Nephron progenitor cell (in vitro differentiated cells): ENCODE measurements at regions not wholly inside any gene's neighbourhood (a gene's known extent, or its start where the extent isn't known, plus 50 kb on each side); places are given as distances from the start of the nearest gene placed in this dataset.

Source experiments
- DNase-seq: peaks from one replicate; pipeline ENCODE4 v3.0.0; 2021
- H3K27ac Mint-ChIP-seq: 2 replicates; pipeline ENCODE4 v1.8.0; 2021; ENCODE audit warnings: mild to moderate bottlenecking, moderate library complexity, mixed read lengths
- H3K27me3 Mint-ChIP-seq: 2 replicates; pipeline ENCODE4 v1.8.0; 2021; ENCODE audit warnings: mild to moderate bottlenecking, low read depth, mixed read lengths; ENCODE audit not compliant: poor library complexity
- H3K36me3 Mint-ChIP-seq: 2 replicates; pipeline ENCODE4 v1.8.0; 2021; ENCODE audit warnings: low read depth, mixed read lengths
- H3K4me1 Mint-ChIP-seq: 2 replicates; pipeline ENCODE4 v1.8.0; 2021; ENCODE audit warnings: mixed read lengths
- H3K4me3 Mint-ChIP-seq: 2 replicates; pipeline ENCODE4 v1.8.0; 2021; ENCODE audit warnings: mild to moderate bottlenecking, moderate library complexity, mixed read lengths
- H3K9me3 Mint-ChIP-seq: 2 replicates; pipeline ENCODE4 v1.8.0; 2021; ENCODE audit warnings: mild to moderate bottlenecking, moderate library complexity, mixed read lengths
- TF ChIP-seq, protein P1 (sequence below): fragments of 200-600 bp; sonication (generic); IDR thresholded peaks from 2 replicates; pipeline ENCODE4 v1.5.0; 2021; ENCODE audit warnings: antibody characterized with exemption

DNA sequence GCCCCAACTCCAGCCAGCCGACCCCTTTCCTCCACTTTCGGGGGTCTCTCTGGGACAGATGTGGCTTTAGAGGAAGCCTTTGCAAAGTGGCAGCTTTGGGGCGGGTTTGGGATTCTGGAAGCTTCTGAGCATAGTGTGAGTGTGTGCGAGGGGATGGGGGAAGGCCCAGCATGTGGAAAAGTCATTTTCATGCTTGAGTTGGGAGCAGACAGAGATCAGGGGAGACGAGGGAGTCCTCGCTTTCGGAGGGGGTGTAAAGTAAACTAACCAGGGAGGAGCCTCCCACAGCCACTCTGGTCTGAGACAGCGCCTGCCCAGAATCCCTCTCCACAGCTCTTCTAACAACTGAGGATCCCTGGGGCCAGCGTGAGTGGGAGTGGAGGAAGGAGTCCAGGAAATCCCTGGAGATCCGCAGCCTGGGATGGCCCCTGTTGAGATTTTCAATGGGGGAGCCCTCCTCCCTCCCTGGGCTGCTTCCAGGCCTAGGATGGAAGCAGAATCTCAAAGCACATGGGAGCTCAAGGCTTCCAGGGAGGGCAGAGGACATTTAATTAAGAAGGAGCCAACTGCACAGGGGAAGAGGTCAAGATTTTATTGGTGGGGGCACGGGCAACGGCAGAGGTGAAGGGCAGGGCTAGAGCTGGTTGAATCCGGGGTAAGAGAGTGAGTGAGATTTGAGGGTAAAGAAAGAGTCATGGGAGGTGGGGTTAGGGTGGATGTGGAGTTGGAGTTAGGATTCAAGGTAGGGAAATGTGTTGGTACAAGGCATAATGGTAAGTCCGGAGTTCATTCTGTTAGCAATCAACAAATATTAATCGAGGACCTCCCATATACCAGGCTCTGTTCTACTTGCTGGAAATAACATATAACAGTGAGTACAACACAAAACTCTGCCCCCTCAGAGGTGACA lies 102.3 kb upstream of the FOXP4 start:
- peak overlapping the region; percentile 52 for H3K4me3 Mint-ChIP-seq
- H3K27ac Mint-ChIP-seq = peak overlapping the region; percentile 99
- no peaks in the 10 kb centered on the region for H3K9me3 Mint-ChIP-seq
- peaks cover 37% of the 10 kb centered on the region for H3K27me3 Mint-ChIP-seq
- no peaks in the 10 kb centered on the region for H3K36me3 Mint-ChIP-seq
- peaks cover 66% of the 10 kb centered on the region for H3K4me1 Mint-ChIP-seq
- TF ChIP-seq, protein P1, sequence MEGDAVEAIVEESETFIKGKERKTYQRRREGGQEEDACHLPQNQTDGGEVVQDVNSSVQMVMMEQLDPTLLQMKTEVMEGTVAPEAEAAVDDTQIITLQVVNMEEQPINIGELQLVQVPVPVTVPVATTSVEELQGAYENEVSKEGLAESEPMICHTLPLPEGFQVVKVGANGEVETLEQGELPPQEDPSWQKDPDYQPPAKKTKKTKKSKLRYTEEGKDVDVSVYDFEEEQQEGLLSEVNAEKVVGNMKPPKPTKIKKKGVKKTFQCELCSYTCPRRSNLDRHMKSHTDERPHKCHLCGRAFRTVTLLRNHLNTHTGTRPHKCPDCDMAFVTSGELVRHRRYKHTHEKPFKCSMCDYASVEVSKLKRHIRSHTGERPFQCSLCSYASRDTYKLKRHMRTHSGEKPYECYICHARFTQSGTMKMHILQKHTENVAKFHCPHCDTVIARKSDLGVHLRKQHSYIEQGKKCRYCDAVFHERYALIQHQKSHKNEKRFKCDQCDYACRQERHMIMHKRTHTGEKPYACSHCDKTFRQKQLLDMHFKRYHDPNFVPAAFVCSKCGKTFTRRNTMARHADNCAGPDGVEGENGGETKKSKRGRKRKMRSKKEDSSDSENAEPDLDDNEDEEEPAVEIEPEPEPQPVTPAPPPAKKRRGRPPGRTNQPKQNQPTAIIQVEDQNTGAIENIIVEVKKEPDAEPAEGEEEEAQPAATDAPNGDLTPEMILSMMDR = no peak
- peak; percentile 55 for DNase-seq

DNA sequence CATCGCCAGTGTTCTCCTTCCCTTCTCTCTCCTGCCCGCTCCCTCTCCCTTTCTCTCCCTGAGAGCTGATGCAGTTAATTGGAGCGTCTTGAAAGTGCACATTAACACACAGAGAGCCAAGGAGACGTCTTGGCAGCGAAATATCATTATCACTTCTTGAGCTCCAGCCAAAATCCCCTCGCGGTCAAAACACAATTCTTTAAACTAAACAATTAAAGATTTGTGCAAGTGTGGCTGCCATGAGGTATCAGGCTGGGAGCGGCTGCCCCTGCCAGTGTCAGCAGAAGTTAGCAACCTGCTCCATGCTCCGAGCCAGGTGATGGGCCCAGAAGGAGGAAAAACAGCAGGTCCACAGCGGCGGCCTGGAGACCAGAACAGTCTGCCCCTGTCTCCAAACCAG lies 100.9 kb upstream of the FOXP4 start:
- Mint-ChIP-seq H3K27me3 (peaks cover 35% of the 10 kb centered on the region), H3K27ac (no peak overlapping the region), H3K9me3 (no peaks in the 10 kb centered on the region), H3K4me3 (peak overlapping the region; percentile 1), H3K4me1 (peaks cover 62% of the 10 kb centered on the region), H3K36me3 (no peaks in the 10 kb centered on the region)
- DNase-seq = no peak
- TF ChIP-seq, protein P1 = no peak

DNA sequence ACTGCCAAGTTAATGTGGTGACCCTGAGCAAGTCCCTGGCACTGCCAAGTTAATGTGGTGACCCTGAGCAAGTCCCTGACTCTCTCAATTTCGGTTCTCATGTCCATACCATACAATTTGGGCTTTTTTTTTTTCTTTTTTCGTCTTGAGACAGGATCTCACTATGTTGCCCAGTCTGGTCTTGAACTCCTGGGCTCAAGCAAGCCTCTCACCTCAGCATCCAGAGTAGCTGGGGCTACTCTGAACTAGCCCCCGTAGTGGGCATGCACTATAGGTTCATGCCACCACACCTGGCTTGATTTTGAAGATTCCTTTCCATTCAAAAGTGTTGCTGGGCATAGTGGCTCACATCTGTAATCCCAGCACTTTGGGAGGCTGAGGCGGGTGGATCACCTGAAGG lies 100.0 kb upstream of the FOXP4 start:
- no peaks in the 10 kb centered on the region for H3K9me3 Mint-ChIP-seq
- no peak for DNase-seq
- H3K4me1 Mint-ChIP-seq = peaks cover 62% of the 10 kb centered on the region

GRCh38 chr6:41446907-41447545 lies 99.2 kb upstream of the FOXP4 start:
- Mint-ChIP-seq H3K36me3 (no peaks in the 10 kb centered on the region), H3K27ac (no peak overlapping the region), H3K27me3 (peaks cover 42% of the 10 kb centered on the region), H3K4me1 (peaks cover 62% of the 10 kb centered on the region), H3K4me3 (no peak overlapping the region), H3K9me3 (no peaks in the 10 kb centered on the region)
- TF ChIP-seq, protein P1 = no peak
- DNase-seq = no peak

More for the DNA sequence above, 100.0 kb upstream of the FOXP4 start:
- no peak overlapping the region for H3K4me3 Mint-ChIP-seq
- no peak overlapping the region for H3K27ac Mint-ChIP-seq
- no peaks in the 10 kb centered on the region for H3K36me3 Mint-ChIP-seq
- TF ChIP-seq, protein P1 = no peak
- peaks cover 34% of the 10 kb centered on the region for H3K27me3 Mint-ChIP-seq

DNA sequence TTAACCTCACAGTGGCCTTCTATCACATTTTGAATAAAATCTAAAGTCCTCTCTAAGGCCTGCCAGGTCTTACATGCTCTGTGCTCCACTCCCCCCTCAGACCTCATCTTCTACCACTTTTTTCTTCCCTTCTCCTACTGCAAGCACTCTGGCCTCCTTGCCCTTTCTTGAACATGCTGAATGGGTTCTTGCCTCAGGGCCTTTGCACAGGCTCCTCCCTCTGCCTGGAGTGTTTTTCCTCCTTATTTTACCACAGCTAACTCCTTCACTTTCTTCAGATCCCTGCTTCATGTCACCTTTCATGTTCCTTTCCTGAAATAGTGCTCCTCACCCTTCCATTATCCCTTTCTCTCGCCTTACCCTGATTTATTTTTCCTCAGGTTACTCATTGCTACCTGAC lies 97.9 kb upstream of the FOXP4 start:
- Mint-ChIP-seq H3K4me1 (peaks cover 57% of the 10 kb centered on the region), H3K9me3 (no peaks in the 10 kb centered on the region), H3K27ac (no peak overlapping the region), H3K27me3 (peaks cover 48% of the 10 kb centered on the region), H3K36me3 (no peaks in the 10 kb centered on the region), H3K4me3 (no peak overlapping the region)
- DNase-seq = no peak
- TF ChIP-seq, protein P1 = no peak
